Glutamatergic neuron (in vitro differentiated cells): ENCODE measurements at regions not wholly inside any gene's neighbourhood (a gene's known extent, or its start where the extent isn't known, plus 50 kb on each side); places are given as distances from the start of the nearest gene placed in this dataset.

Experiments
- DNase-seq: peaks from one replicate; pipeline ENCODE4 v3.0.0; 2022
- H3K27ac Mint-ChIP-seq: one replicate; pipeline ENCODE4 v1.8.0; 2020; ENCODE audit warnings: mild to moderate bottlenecking, mixed read lengths, inconsistent platforms; ENCODE audit not compliant: unreplicated experiment
- H3K27me3 Mint-ChIP-seq: one replicate; pipeline ENCODE4 v1.8.0; 2020; ENCODE audit warnings: mild to moderate bottlenecking, moderate library complexity, mixed read lengths, inconsistent platforms; ENCODE audit not compliant: unreplicated experiment
- H3K36me3 Mint-ChIP-seq: one replicate; pipeline ENCODE4 v1.8.0; 2020; ENCODE audit warnings: mild to moderate bottlenecking, mixed read lengths, inconsistent platforms; ENCODE audit not compliant: unreplicated experiment
- H3K4me1 Mint-ChIP-seq: one replicate; pipeline ENCODE4 v1.8.0; 2020; ENCODE audit warnings: mild to moderate bottlenecking, low read depth, mixed read lengths, inconsistent platforms; ENCODE audit not compliant: unreplicated experiment
- H3K4me3 Mint-ChIP-seq: one replicate; pipeline ENCODE4 v1.8.0; 2020; ENCODE audit warnings: mild to moderate bottlenecking, mixed read lengths, inconsistent platforms; ENCODE audit not compliant: unreplicated experiment
- H3K9me3 Mint-ChIP-seq: one replicate; pipeline ENCODE4 v1.8.0; 2020; ENCODE audit warnings: mild to moderate bottlenecking, moderate library complexity, mixed read lengths, inconsistent platforms; ENCODE audit not compliant: unreplicated experiment
- TF ChIP-seq, protein P1 (sequence below): fragments of 200-600 bp; sonication (generic); IDR thresholded peaks from one replicate; pipeline ENCODE4 v1.5.0; 2021; ENCODE audit not compliant: partially characterized antibody, unreplicated experiment

DNA sequence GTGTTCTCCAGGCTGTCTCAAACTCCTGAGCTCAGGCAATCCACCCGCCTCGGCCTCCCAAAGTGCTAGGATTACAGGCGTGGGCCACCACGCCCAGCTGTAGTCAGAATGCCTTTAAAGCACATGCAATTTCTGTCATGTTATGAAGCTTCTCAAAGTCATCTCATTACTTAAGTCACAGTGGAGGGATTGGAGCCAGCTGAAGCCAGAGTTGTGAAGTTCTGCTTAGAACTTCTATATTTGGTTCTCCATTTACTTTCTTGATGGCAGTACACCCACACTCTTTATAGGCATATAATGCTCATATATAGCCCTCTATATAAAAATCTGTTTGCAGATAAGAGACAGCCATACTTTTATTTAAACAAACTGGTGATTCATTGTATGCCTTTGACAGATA lies 68.8 kb upstream of the CWC22 start:
- Mint-ChIP-seq H3K27ac (no peak overlapping the region), H3K36me3 (no peaks in the 10 kb centered on the region), H3K27me3 (peaks cover 2% of the 10 kb centered on the region), H3K4me3 (no peak overlapping the region), H3K9me3 (no peaks in the 10 kb centered on the region), H3K4me1 (no peaks in the 10 kb centered on the region)
- DNase-seq: no peak
- TF ChIP-seq, protein P1, sequence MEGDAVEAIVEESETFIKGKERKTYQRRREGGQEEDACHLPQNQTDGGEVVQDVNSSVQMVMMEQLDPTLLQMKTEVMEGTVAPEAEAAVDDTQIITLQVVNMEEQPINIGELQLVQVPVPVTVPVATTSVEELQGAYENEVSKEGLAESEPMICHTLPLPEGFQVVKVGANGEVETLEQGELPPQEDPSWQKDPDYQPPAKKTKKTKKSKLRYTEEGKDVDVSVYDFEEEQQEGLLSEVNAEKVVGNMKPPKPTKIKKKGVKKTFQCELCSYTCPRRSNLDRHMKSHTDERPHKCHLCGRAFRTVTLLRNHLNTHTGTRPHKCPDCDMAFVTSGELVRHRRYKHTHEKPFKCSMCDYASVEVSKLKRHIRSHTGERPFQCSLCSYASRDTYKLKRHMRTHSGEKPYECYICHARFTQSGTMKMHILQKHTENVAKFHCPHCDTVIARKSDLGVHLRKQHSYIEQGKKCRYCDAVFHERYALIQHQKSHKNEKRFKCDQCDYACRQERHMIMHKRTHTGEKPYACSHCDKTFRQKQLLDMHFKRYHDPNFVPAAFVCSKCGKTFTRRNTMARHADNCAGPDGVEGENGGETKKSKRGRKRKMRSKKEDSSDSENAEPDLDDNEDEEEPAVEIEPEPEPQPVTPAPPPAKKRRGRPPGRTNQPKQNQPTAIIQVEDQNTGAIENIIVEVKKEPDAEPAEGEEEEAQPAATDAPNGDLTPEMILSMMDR: no peak

DNA sequence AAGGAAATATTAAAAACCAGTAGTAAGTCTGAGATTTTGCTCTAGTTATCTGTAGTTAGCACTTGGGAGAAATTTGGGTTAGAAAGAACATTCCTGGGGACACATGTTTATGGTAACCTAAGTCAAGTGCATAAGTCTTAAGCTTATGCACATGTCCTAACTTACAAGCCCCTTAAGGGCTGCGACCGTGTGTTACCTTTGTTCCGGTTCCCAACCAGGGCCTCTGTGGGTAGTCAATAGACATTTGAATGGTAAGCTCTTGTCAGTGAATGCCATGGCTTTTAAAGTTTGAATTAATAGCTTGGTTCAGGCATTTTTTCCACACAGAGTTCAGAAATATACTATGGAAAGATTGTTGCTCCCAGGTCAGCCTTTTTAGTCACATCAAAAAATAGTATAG lies 64.7 kb upstream of the CWC22 start:
- no peak overlapping the region for H3K4me3 Mint-ChIP-seq
- H3K9me3 Mint-ChIP-seq: peaks cover 2% of the 10 kb centered on the region
- no peaks in the 10 kb centered on the region for H3K4me1 Mint-ChIP-seq
- TF ChIP-seq, protein P1: no peak
- no peak for DNase-seq
- H3K36me3 Mint-ChIP-seq: no peaks in the 10 kb centered on the region
- peaks cover 2% of the 10 kb centered on the region for H3K27me3 Mint-ChIP-seq
- H3K27ac Mint-ChIP-seq: no peak overlapping the region

DNA sequence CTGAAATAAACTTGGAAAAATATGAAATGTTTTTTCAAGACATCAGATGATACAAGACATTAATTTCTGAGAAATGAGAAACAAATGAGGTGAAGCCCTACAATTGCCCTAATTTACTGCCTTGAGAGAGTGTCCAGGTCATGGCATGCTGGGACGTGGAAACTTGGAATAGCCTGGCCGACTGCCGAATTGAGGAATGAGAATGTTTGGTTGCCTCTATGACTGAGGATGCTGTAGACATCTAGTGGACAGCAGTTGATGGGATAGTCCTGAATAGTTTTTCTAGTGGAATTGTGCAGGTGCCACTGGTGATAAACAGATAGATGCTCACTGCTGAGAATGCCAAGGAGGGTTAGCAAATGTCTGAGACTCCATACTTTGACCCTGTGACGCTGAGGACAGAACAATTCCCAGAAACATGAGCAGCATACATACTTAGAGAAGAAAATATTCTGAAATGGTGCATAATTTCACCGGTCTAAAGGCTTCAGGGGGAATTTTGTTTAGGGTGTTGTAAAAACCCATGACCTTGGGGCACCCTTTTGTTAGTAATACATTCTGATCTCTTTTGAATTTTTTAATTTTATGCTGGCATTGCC lies 56.5 kb upstream of the CWC22 start:
- Mint-ChIP-seq H3K9me3 (no peaks in the 10 kb centered on the region), H3K4me3 (no peak overlapping the region), H3K27me3 (no peaks in the 10 kb centered on the region), H3K4me1 (no peaks in the 10 kb centered on the region), H3K36me3 (no peaks in the 10 kb centered on the region), H3K27ac (no peak overlapping the region)
- DNase-seq: no peak
- TF ChIP-seq, protein P1: no peak

DNA sequence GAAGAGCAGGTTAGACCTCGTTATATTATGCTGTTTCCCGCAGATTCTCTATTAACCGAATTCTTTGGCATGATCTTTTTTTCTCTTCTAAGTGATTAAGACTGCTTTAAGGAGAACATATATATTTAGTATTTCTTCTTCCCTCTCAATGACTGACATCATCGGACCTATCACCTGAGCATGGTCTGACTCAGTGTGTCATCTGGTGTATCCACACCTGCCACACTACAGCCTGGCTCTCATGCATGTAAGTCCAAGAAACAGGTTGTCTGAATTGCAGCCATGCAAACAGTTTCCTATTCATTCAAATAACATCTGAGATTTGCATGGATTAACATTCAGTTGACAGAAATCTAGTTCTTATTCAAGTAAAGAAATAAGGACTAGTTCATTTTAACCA lies 55.1 kb upstream of the CWC22 start:
- H3K4me3 Mint-ChIP-seq: no peak overlapping the region
- no peaks in the 10 kb centered on the region for H3K36me3 Mint-ChIP-seq
- no peaks in the 10 kb centered on the region for H3K4me1 Mint-ChIP-seq
- no peaks in the 10 kb centered on the region for H3K9me3 Mint-ChIP-seq
- TF ChIP-seq, protein P1: no peak
- no peaks in the 10 kb centered on the region for H3K27me3 Mint-ChIP-seq
- no peak for DNase-seq
- no peak overlapping the region for H3K27ac Mint-ChIP-seq

DNA sequence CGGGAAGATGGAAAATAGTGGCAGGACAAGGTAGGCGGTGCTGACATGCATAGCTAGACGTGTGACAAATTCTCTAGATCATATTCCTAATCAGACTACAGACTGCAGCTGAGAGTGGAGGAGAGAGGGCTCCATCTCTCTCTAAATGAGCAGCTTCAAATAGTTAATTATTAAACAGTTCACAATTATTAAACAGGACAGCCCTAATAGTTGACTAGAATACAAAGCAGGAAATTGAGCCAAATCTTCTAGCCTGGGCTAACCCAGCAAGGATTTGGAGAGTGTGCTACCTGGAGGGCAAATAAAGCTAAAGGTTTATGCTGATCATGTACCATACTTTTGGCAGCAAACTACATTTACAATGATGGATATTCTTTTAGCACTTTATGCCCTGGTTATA lies 54.4 kb upstream of the CWC22 start:
- H3K27ac Mint-ChIP-seq: no peak overlapping the region

More for the DNA sequence above, 54.4 kb upstream of the CWC22 start:
- no peaks in the 10 kb centered on the region for H3K27me3 Mint-ChIP-seq
- no peaks in the 10 kb centered on the region for H3K36me3 Mint-ChIP-seq
- H3K4me1 Mint-ChIP-seq: no peaks in the 10 kb centered on the region
- TF ChIP-seq, protein P1: no peak
- no peaks in the 10 kb centered on the region for H3K9me3 Mint-ChIP-seq
- H3K4me3 Mint-ChIP-seq: no peak overlapping the region
- no peak for DNase-seq
